ENCODE measurements at regions not wholly inside any gene's neighbourhood (a gene's known extent, or its start where the extent isn't known, plus 50 kb on each side); places are given as distances from the start of the nearest gene placed in this dataset.

GRCh38 chr5:159549046-159549445 is 218.8 kb upstream of the IL12B start:
- WGBS: 33% methylated on average over 1 of the region's 1 CpG
- H3K9ac ChIP-seq (ENCODE audit: low read depth in 1 of 2, low read length in 2 of 2): no peak overlapping the region
- H3K4me3 ChIP-seq (ENCODE audit: low read depth in 1 of 3, low read length in 3 of 3): no peak overlapping the region
- H3K9me3 ChIP-seq (ENCODE audit: control insufficient read depth in 4 of 4, low read length in 3 of 4): peaks cover 0 to 5% (median 0%) of the 10 kb centered on the region in 4 donors
- no peak overlapping the region for H3K27ac ChIP-seq (ENCODE audit: low read depth in 1 of 2, low read length in 2 of 2)
- DNase-seq (ENCODE audit: low spot score): no peak
- peaks cover 0 to 2% (median 0%) of the 10 kb centered on the region in 4 donors for H3K27me3 ChIP-seq (ENCODE audit: control insufficient read depth in 4 of 4, insufficient read depth in 4 of 4, low read length in 3 of 4)
- TF ChIP-seq JUND (IDR thresholded peaks at IDR 0.05): no peak
- no peak for TF ChIP-seq NR2F2 (IDR thresholded peaks at IDR 0.05)
- no peak for TF ChIP-seq GABPA (IDR thresholded peaks at IDR 0.05 in 1 of 2, conservative IDR thresholded peaks at IDR 0.05 in 1 of 2)
- no peak for TF ChIP-seq HNF4A (conservative IDR thresholded peaks at IDR 0.05)
- TF ChIP-seq EGR1 (IDR thresholded peaks at IDR 0.05; ENCODE audit: low read depth in 2 of 2): no peak
- TF ChIP-seq, protein P1, sequence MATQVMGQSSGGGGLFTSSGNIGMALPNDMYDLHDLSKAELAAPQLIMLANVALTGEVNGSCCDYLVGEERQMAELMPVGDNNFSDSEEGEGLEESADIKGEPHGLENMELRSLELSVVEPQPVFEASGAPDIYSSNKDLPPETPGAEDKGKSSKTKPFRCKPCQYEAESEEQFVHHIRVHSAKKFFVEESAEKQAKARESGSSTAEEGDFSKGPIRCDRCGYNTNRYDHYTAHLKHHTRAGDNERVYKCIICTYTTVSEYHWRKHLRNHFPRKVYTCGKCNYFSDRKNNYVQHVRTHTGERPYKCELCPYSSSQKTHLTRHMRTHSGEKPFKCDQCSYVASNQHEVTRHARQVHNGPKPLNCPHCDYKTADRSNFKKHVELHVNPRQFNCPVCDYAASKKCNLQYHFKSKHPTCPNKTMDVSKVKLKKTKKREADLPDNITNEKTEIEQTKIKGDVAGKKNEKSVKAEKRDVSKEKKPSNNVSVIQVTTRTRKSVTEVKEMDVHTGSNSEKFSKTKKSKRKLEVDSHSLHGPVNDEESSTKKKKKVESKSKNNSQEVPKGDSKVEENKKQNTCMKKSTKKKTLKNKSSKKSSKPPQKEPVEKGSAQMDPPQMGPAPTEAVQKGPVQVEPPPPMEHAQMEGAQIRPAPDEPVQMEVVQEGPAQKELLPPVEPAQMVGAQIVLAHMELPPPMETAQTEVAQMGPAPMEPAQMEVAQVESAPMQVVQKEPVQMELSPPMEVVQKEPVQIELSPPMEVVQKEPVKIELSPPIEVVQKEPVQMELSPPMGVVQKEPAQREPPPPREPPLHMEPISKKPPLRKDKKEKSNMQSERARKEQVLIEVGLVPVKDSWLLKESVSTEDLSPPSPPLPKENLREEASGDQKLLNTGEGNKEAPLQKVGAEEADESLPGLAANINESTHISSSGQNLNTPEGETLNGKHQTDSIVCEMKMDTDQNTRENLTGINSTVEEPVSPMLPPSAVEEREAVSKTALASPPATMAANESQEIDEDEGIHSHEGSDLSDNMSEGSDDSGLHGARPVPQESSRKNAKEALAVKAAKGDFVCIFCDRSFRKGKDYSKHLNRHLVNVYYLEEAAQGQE (IDR thresholded peaks at IDR 0.05): no peak
- no peaks in the 10 kb centered on the region for H3K4me1 ChIP-seq (ENCODE audit: control insufficient read depth in 4 of 4, insufficient read depth in 4 of 4, low read length in 3 of 4)
- no peaks in the 10 kb centered on the region for H3K36me3 ChIP-seq (ENCODE audit: control insufficient read depth in 4 of 4, insufficient read depth in 3 of 4, low read depth in 1 of 4, low read length in 3 of 4)

GRCh38 chr5:159550951-159551350 is 220.7 kb upstream of the IL12B start:
- peaks cover 0 to 5% (median 0%) of the 10 kb centered on the region in 4 donors for H3K9me3 ChIP-seq (ENCODE audit: control insufficient read depth in 4 of 4, low read length in 3 of 4)
- no peaks in the 10 kb centered on the region for H3K4me1 ChIP-seq (ENCODE audit: control insufficient read depth in 4 of 4, insufficient read depth in 4 of 4, low read length in 3 of 4)
- peaks cover 0 to 2% (median 0%) of the 10 kb centered on the region in 4 donors for H3K27me3 ChIP-seq (ENCODE audit: control insufficient read depth in 4 of 4, insufficient read depth in 4 of 4, low read length in 3 of 4)
- no peak overlapping the region for H3K4me3 ChIP-seq (ENCODE audit: low read depth in 1 of 3, low read length in 3 of 3)
- no peaks in the 10 kb centered on the region for H3K36me3 ChIP-seq (ENCODE audit: control insufficient read depth in 4 of 4, insufficient read depth in 3 of 4, low read depth in 1 of 4, low read length in 3 of 4)
- H3K9ac ChIP-seq (ENCODE audit: low read depth in 1 of 2, low read length in 2 of 2): no peak overlapping the region
- 83% methylated on average over 1 of the region's 1 CpG for WGBS
- H3K27ac ChIP-seq (ENCODE audit: low read depth in 1 of 2, low read length in 2 of 2): no peak overlapping the region
- TF ChIP-seq RXRA (IDR thresholded peaks at IDR 0.05) (no peak), FOXA2 (IDR thresholded peaks at IDR 0.05) (no peak)
- DNase-seq (ENCODE audit: low spot score): no peak

- 95% methylated on average over 3 of the region's 3 CpGs for WGBS
- Histone ChIP-seq H3K4me1 (ENCODE audit: control insufficient read depth in 4 of 4, insufficient read depth in 4 of 4, low read length in 3 of 4) (no peaks in the 10 kb centered on the region), H3K36me3 (ENCODE audit: control insufficient read depth in 4 of 4, insufficient read depth in 3 of 4, low read depth in 1 of 4, low read length in 3 of 4) (no peaks in the 10 kb centered on the region), H3K9ac (ENCODE audit: low read depth in 1 of 2, low read length in 2 of 2) (no peak overlapping the region), H3K9me3 (ENCODE audit: control insufficient read depth in 4 of 4, low read length in 3 of 4) (no peaks in the 10 kb centered on the region), H3K27ac (ENCODE audit: low read depth in 1 of 2, low read length in 2 of 2) (no peak overlapping the region), H3K4me3 (ENCODE audit: low read depth in 1 of 3, low read length in 3 of 3) (no peak overlapping the region), H3K27me3 (ENCODE audit: control insufficient read depth in 4 of 4, insufficient read depth in 4 of 4, low read length in 3 of 4) (peaks cover 0 to 2% (median 0%) of the 10 kb centered on the region in 4 donors)
- no peak for DNase-seq (ENCODE audit: low spot score)
- TF ChIP-seq FOXA2 (IDR thresholded peaks at IDR 0.05) (no peak), SP1 (IDR thresholded peaks at IDR 0.05) (no peak), RAD21 (IDR thresholded peaks at IDR 0.05) (no peak), CTCF (IDR thresholded peaks at IDR 0.05; ENCODE audit: low read depth, low read length, missing input control) (no peak), HNF4A (conservative IDR thresholded peaks at IDR 0.05) (no peak), NR2F2 (IDR thresholded peaks at IDR 0.05) (no peak), RXRA (IDR thresholded peaks at IDR 0.05) (no peak), YY1 (IDR thresholded peaks at IDR 0.05) (no peak), ATF3 (IDR thresholded peaks at IDR 0.05) (no peak), MAX (IDR thresholded peaks at IDR 0.05) (no peak), EGR1 (IDR thresholded peaks at IDR 0.05; ENCODE audit: low read depth in 2 of 2) (no peak), FOXA1 (IDR thresholded peaks at IDR 0.05) (no peak), JUND (IDR thresholded peaks at IDR 0.05) (no peak)
- TF ChIP-seq, protein P1 (IDR thresholded peaks at IDR 0.05): no peak
- TF ChIP-seq, protein P2, sequence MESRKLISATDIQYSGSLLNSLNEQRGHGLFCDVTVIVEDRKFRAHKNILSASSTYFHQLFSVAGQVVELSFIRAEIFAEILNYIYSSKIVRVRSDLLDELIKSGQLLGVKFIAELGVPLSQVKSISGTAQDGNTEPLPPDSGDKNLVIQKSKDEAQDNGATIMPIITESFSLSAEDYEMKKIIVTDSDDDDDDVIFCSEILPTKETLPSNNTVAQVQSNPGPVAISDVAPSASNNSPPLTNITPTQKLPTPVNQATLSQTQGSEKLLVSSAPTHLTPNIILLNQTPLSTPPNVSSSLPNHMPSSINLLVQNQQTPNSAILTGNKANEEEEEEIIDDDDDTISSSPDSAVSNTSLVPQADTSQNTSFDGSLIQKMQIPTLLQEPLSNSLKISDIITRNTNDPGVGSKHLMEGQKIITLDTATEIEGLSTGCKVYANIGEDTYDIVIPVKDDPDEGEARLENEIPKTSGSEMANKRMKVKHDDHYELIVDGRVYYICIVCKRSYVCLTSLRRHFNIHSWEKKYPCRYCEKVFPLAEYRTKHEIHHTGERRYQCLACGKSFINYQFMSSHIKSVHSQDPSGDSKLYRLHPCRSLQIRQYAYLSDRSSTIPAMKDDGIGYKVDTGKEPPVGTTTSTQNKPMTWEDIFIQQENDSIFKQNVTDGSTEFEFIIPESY (IDR thresholded peaks at IDR 0.05): no peak
These were observed 222.5 kb upstream of the IL12B start for GRCh38 chr5:159552751-159553150.
